BJ (cell line): ENCODE measurements at regions not wholly inside any gene's neighbourhood (a gene's known extent, or its start where the extent isn't known, plus 50 kb on each side); places are given as distances from the start of the nearest gene placed in this dataset.

Source experiments
- CTCF ChIA-PET: fragments of 350-600 bp; formaldehyde crosslinking; extraction: SDS; loops from one replicate; lab custom pipeline; 2021; ENCODE audit warnings: antibody characterized with exemption, inconsistent platforms; lab: Yijun Ruan, JAX
- POLR2A ChIA-PET: fragments of 300-600 bp; sonication (Branson Sonifier 250); formaldehyde crosslinking; extraction: SDS; loops from one replicate; lab custom pipeline; 2021; ENCODE audit warnings: antibody characterized with exemption; lab: Charles Lee
- DNase-seq: peaks from one replicate; pipeline ENCODE4 v3.0.0-alpha.2; 2011; ENCODE audit warnings: low read depth
- H3K27me3 ChIP-seq: 2 replicates; pipeline ENCODE4 v1.6.0; 2011; ENCODE audit warnings: low read length; ENCODE audit not compliant: control insufficient read depth, insufficient read depth
- H3K36me3 ChIP-seq: 2 replicates; pipeline ENCODE4 v1.5.1; 2011; ENCODE audit warnings: low read length; ENCODE audit not compliant: control insufficient read depth, insufficient read depth
- H3K4me3 ChIP-seq: 2 replicates; pipeline ENCODE4 v1.5.1; 2011; ENCODE audit warnings: low read depth, mild to moderate bottlenecking, control low read depth, low read length
- CTCF ChIP-seq: IDR thresholded peaks from 2 replicates; pipeline ENCODE4 v1.5.1; 2011; ENCODE audit warnings: low read depth, mild to moderate bottlenecking, control low read depth, inconsistent platforms, low read length, moderate library complexity; ENCODE audit not compliant: insufficient read depth

GRCh38 chr21:43323244-43324005, 103.5 kb downstream of the SIK1 start:
- ChIA-PET CTCF (interaction anchor here (1.0 kb wide), 1 partner anchor 9 kb away, joined by 3 read pairs; no protein-coding TSS in a partner anchor), POLR2A (no interaction called here)

GRCh38 chr21:43322805-43323204, 104.1 kb downstream of the SIK1 start:
- DNase-seq = no peak
- Histone ChIP-seq H3K4me3 (no peak overlapping the region), H3K36me3 (no peaks in the 10 kb centered on the region), H3K27me3 (no peaks in the 10 kb centered on the region; the same call in none of the 2 replicates)
- TF ChIP-seq CTCF = no peak
- ChIA-PET CTCF (no interaction called here), POLR2A (no interaction called here)

More at GRCh38 chr21:43323244-43324005, 103.5 kb downstream of the SIK1 start:
- no peak for TF ChIP-seq CTCF
- no peaks in the 10 kb centered on the region for H3K36me3 ChIP-seq
- H3K4me3 ChIP-seq = no peak overlapping the region
- no peak for DNase-seq
- no peaks in the 10 kb centered on the region; the same call in none of the 2 replicates for H3K27me3 ChIP-seq

- no peak for DNase-seq
- H3K4me3 ChIP-seq = no peak overlapping the region
- no peaks in the 10 kb centered on the region for H3K36me3 ChIP-seq
- no peak for TF ChIP-seq CTCF
- CTCF ChIA-PET = no interaction called here
- POLR2A ChIA-PET = no interaction called here
- H3K27me3 ChIP-seq = no peaks in the 10 kb centered on the region; the same call in none of the 2 replicates
These were observed 104.6 kb downstream of the SIK1 start for GRCh38 chr21:43322311-43322710.

GRCh38 chr21:43321611-43322010, 105.3 kb downstream of the SIK1 start:
- POLR2A ChIA-PET = no interaction called here
- CTCF ChIA-PET = no interaction called here
- TF ChIP-seq CTCF = no peak

GRCh38 chr21:43321111-43321510, 105.8 kb downstream of the SIK1 start:
- H3K36me3 ChIP-seq = no peaks in the 10 kb centered on the region
- DNase-seq = no peak
- ChIA-PET CTCF (no interaction called here), POLR2A (no interaction called here)
- no peak for TF ChIP-seq CTCF
- no peaks in the 10 kb centered on the region; the same call in 1 of the 2 replicates for H3K27me3 ChIP-seq
- H3K4me3 ChIP-seq = no peak overlapping the region

More at GRCh38 chr21:43321611-43322010, 105.3 kb downstream of the SIK1 start:
- DNase-seq = no peak
- Histone ChIP-seq H3K27me3 (no peaks in the 10 kb centered on the region; the same call in 1 of the 2 replicates), H3K36me3 (no peaks in the 10 kb centered on the region), H3K4me3 (no peak overlapping the region)
